CD4-positive, alpha-beta T cell (primary cell): ENCODE measurements at regions not wholly inside any gene's neighbourhood (a gene's known extent, or its start where the extent isn't known, plus 50 kb on each side); places are given as distances from the start of the nearest gene placed in this dataset.

Source experiments
- ATAC-seq: fragments of 200-7000 bp; cut with Tn5 transposase; one replicate; pipeline ENCODE4 v1.10.0; 2022; ENCODE audit warnings: mild to moderate bottlenecking; ENCODE audit not compliant: poor library complexity
- CTCF ChIA-PET: fragments of 350-600 bp; sonication (Branson Sonifier 250); formaldehyde crosslinking; loops from one replicate; lab custom pipeline; 2021; ENCODE audit warnings: antibody characterized with exemption, inconsistent platforms; lab: Charles Lee
- POLR2A ChIA-PET: fragments of 350-600 bp; sonication (Branson Sonifier 250); formaldehyde crosslinking; loops from one replicate; lab custom pipeline; 2021; ENCODE audit warnings: antibody characterized with exemption, inconsistent platforms; lab: Charles Lee
- DNase-seq, 14 experiments: peaks; one replicate each; pipeline ENCODE4 v3.0.0-alpha.2; 2013 to 2020; ENCODE audit warnings: mixed read lengths in 2 of 14
- H3K27ac ChIP-seq, 2 donors: one replicate each; pipeline versions ENCODE4 v1.5.1 to v1.7.0; 2013; ENCODE audit warnings: low read length in 2 of 2, low read depth in 1 of 2, mild to moderate bottlenecking in 1 of 2
- H3K27me3 ChIP-seq, 2 experiments: 1 replicate in 1 of 2; 2 replicates in 1 of 2; pipeline versions ENCODE4 v1.6.1 to v1.7.0; 2013; ENCODE audit warnings: low read length in 2 of 2, control low read depth in 1 of 2, mild to moderate bottlenecking in 1 of 2, moderate library complexity in 1 of 2; ENCODE audit not compliant: insufficient read depth in 2 of 2, control insufficient read depth in 1 of 2
- H3K36me3 ChIP-seq: one replicate; pipeline ENCODE4 v1.6.1; 2013; ENCODE audit warnings: low read length, control low read depth; ENCODE audit not compliant: insufficient read depth
- H3K4me1 ChIP-seq: one replicate; pipeline ENCODE4 v1.6.1; 2013; ENCODE audit warnings: low read length, control low read depth; ENCODE audit not compliant: insufficient read depth
- H3K4me3 ChIP-seq: one replicate; pipeline ENCODE4 v1.5.1; 2013; ENCODE audit warnings: mild to moderate bottlenecking, low read length, moderate library complexity
- H3K9me3 ChIP-seq, 2 experiments: 1 replicate in 1 of 2; 2 replicates in 1 of 2; pipeline versions ENCODE4 v1.6.1 to v1.7.0; 2013; ENCODE audit warnings: low read length in 2 of 2, mild to moderate bottlenecking in 2 of 2, control low read depth in 1 of 2, moderate library complexity in 1 of 2; ENCODE audit not compliant: control insufficient read depth in 1 of 2, insufficient read depth in 1 of 2
- H3K27ac Mint-ChIP-seq: one replicate; pipeline ENCODE4 v1.8.0; 2020; ENCODE audit warnings: mixed read lengths
- H3K27me3 Mint-ChIP-seq: one replicate; pipeline ENCODE4 v1.8.0; 2021; ENCODE audit warnings: mixed read lengths
- H3K36me3 Mint-ChIP-seq: one replicate; pipeline ENCODE4 v1.8.0; 2021; ENCODE audit warnings: low read depth, mixed read lengths
- H3K4me1 Mint-ChIP-seq: one replicate; pipeline ENCODE4 v1.8.0; 2021; ENCODE audit warnings: low read depth, mixed read lengths
- H3K4me3 Mint-ChIP-seq: one replicate; pipeline ENCODE4 v1.8.0; 2020; ENCODE audit warnings: mild to moderate bottlenecking, mixed read lengths
- H3K9me3 Mint-ChIP-seq: one replicate; pipeline ENCODE4 v1.8.0; 2020; ENCODE audit warnings: mixed read lengths
- CTCF ChIP-seq: fragments of 200-600 bp; IDR thresholded peaks from one replicate; pipeline ENCODE4 v1.8.0; 2022; ENCODE audit warnings: antibody characterized with exemption, mild to moderate bottlenecking
- intact Hi-C, 2 experiments: fragments of 100-400 bp; cut with DNase I in 1 of 2; cut with micrococcal nuclease in 1 of 2; formaldehyde crosslinking; loops; one replicate each; pipeline versions ENCODE4 v1.15.1 to v1.9.0; 2023 to 2025; cut with DNase I, micrococcal nuclease

- H3K4me1 Mint-ChIP-seq, result peaks cover 7% of the 10 kb centered on the region
- DNase-seq (no peak), ATAC-seq (no peak)
- H3K27me3 ChIP-seq, result no peaks in the 10 kb centered on the region
- ChIA-PET CTCF (no interaction called here), POLR2A (no interaction called here)
- no peaks in the 10 kb centered on the region for H3K27me3 Mint-ChIP-seq
- no peaks in the 10 kb centered on the region for H3K9me3 ChIP-seq
- no peaks in the 10 kb centered on the region for H3K36me3 Mint-ChIP-seq
- TF ChIP-seq CTCF, result no peak
- no peak overlapping the region for H3K4me3 ChIP-seq
- no peak overlapping the region for H3K4me3 Mint-ChIP-seq
- intact Hi-C loops, result no loop called here
- H3K27ac Mint-ChIP-seq, result no peak overlapping the region
- H3K36me3 ChIP-seq, result no peaks in the 10 kb centered on the region
- no peaks in the 10 kb centered on the region for H3K4me1 ChIP-seq
- H3K27ac ChIP-seq, result no peak overlapping the region
- H3K9me3 Mint-ChIP-seq, result no peaks in the 10 kb centered on the region
These were observed 191.0 kb upstream of the NRIP1 start for GRCh38 chr21:15255763-15256162.

- H3K4me1 Mint-ChIP-seq, result peaks cover 7% of the 10 kb centered on the region
- H3K36me3 ChIP-seq, result no peaks in the 10 kb centered on the region
- H3K9me3 Mint-ChIP-seq, result no peaks in the 10 kb centered on the region
- intact Hi-C loops, result no loop called here
- H3K27me3 ChIP-seq, result no peaks in the 10 kb centered on the region
- ATAC-seq (no peak), DNase-seq (no peak)
- H3K4me3 Mint-ChIP-seq, result no peak overlapping the region
- no peak overlapping the region for H3K4me3 ChIP-seq
- no peaks in the 10 kb centered on the region for H3K4me1 ChIP-seq
- H3K36me3 Mint-ChIP-seq, result no peaks in the 10 kb centered on the region
- H3K27ac Mint-ChIP-seq, result no peak overlapping the region
- no peaks in the 10 kb centered on the region for H3K27me3 Mint-ChIP-seq
- CTCF ChIA-PET, result no interaction called here
- POLR2A ChIA-PET, result no interaction called here
- TF ChIP-seq CTCF, result no peak
- H3K9me3 ChIP-seq, result no peaks in the 10 kb centered on the region
- H3K27ac ChIP-seq, result no peak overlapping the region
These were observed 192.2 kb upstream of the NRIP1 start for GRCh38 chr21:15256996-15257395.

GRCh38 chr21:15257646-15258045, 192.8 kb upstream of the NRIP1 start:
- intact Hi-C loops, result no loop called here
- no peak for TF ChIP-seq CTCF
- H3K27ac ChIP-seq, result no peak overlapping the region
- no peaks in the 10 kb centered on the region for H3K9me3 ChIP-seq
- H3K4me1 ChIP-seq, result no peaks in the 10 kb centered on the region
- Mint-ChIP-seq H3K4me3 (no peak overlapping the region), H3K36me3 (no peaks in the 10 kb centered on the region), H3K4me1 (peaks cover 7% of the 10 kb centered on the region), H3K9me3 (no peaks in the 10 kb centered on the region), H3K27me3 (no peaks in the 10 kb centered on the region), H3K27ac (no peak overlapping the region)
- ATAC-seq (no peak), DNase-seq (no peak)
- CTCF ChIA-PET, result no interaction called here
- H3K27me3 ChIP-seq, result no peaks in the 10 kb centered on the region
- no peaks in the 10 kb centered on the region for H3K36me3 ChIP-seq
- no peak overlapping the region for H3K4me3 ChIP-seq
- POLR2A ChIA-PET, result no interaction called here
